Spleen (tissue), 11 donors: ENCODE measurements at regions not wholly inside any gene's neighbourhood (a gene's known extent, or its start where the extent isn't known, plus 50 kb on each side); places are given as distances from the start of the nearest gene placed in this dataset.

Experiments
- DNase-seq: peaks from one replicate; pipeline ENCODE4 v3.0.0-alpha.2; 2020
- H3K27ac ChIP-seq, 8 donors: fragments of 200-600 bp; sonication (generic) in 7 of 8; 1 replicate in 4 of 8; 2 replicates in 4 of 8; pipeline versions ENCODE4 v1.5.0 to v1.8.0; 2016 to 2021; ENCODE audit warnings: inconsistent platforms in 4 of 8, mild to moderate bottlenecking in 4 of 8, moderate library complexity in 1 of 8
- H3K27me3 ChIP-seq, 7 donors: fragments of 200-600 bp; sonication (generic) in 6 of 7; replicated peaks in 1 of 7; 1 replicate in 4 of 7; 2 replicates in 3 of 7; pipeline versions ENCODE4 v1.5.0 to v1.8.0; 2016 to 2021; ENCODE audit warnings: inconsistent platforms in 3 of 7, mild to moderate bottlenecking in 1 of 7
- H3K36me3 ChIP-seq, 6 donors: fragments of 200-600 bp; sonication (generic) in 5 of 6; 1 replicate in 4 of 6; 2 replicates in 2 of 6; pipeline versions ENCODE4 v1.5.0 to v1.8.0; 2016 to 2021; ENCODE audit warnings: inconsistent platforms in 2 of 6
- H3K4me1 ChIP-seq, 6 donors: fragments of 200-600 bp; sonication (generic) in 5 of 6; 1 replicate in 3 of 6; 2 replicates in 3 of 6; pipeline versions ENCODE4 v1.5.0 to v1.8.0; 2016 to 2021; ENCODE audit warnings: inconsistent platforms in 3 of 6
- H3K4me3 ChIP-seq, 8 donors: fragments of 200-600 bp; sonication (generic) in 7 of 8; 1 replicate in 4 of 8; 2 replicates in 4 of 8; pipeline versions ENCODE4 v1.5.0 to v1.8.0; 2016 to 2021; ENCODE audit warnings: inconsistent platforms in 4 of 8, mild to moderate bottlenecking in 4 of 8, moderate library complexity in 2 of 8
- H3K9me3 ChIP-seq, 8 donors: fragments of 200-600 bp; sonication (generic) in 7 of 8; 1 replicate in 4 of 8; 2 replicates in 4 of 8; pipeline versions ENCODE4 v1.5.0 to v1.8.0; 2016 to 2021; ENCODE audit warnings: inconsistent platforms in 4 of 8
- CTCF ChIP-seq, 11 experiments: fragments of 200-600 bp in 7 of 11; fragments of 450-650 bp in 4 of 11; sonication (generic) in 4 of 11; IDR thresholded peaks in 8 of 11; conservative IDR thresholded peaks in 3 of 11; 1 replicate in 7 of 11; 2 replicates in 4 of 11; pipeline versions ENCODE4 v1.4.0 to v1.8.0; 2016 to 2021; ENCODE audit warnings: antibody characterized with exemption in 11 of 11, inconsistent platforms in 4 of 11, mild to moderate bottlenecking in 1 of 11
- POLR2A ChIP-seq, 3 donors: fragments of 450-650 bp; IDR thresholded peaks; one replicate each; pipeline ENCODE4 v1.5.1; 2017; ENCODE audit warnings: antibody characterized with exemption in 3 of 3, mild to moderate bottlenecking in 1 of 3
- POLR2AphosphoS5 ChIP-seq, 3 donors: sonication (generic); formaldehyde crosslinking; IDR thresholded peaks; one replicate each; pipeline ENCODE4 v1.5.1; 2017; ENCODE audit warnings: antibody characterized with exemption in 3 of 3
- WGBS, 5 donors: extraction: QIAGEN DNeasy Blood & Tissue Kit in 3 of 5; methylation state at CpG; one replicate each; pipeline versions ENCODE4 v1.1.5 to v1.1.7; 2013 to 2018; 5-methylcytosine and 5-hydroxymethylcytosine counted together
- intact Hi-C: fragments of 100-400 bp; cut with DNase I; formaldehyde crosslinking; loops from one replicate; pipeline ENCODE4 v1.15.0; 2023; ENCODE audit warnings: low total_unique reads
- donor health status: healthy with polysubstance abuse.
- donor health status: DM: no; HTN: no; CAD: no; lungs with moderate emphysema.
- donor health status: DM: no; HTN: no; CAD: no.
- donor health status: Bipolar disorder and iron deficiency.
- donor health status: healthy.
- donor health status: DM: no; HTN: no; CAD: no.
- donor health status: DM: yes; HTN: yes; CAD: no.

GRCh38 chr12:42926232-42926631 lies 336.7 kb upstream of the PRICKLE1 start:
- Histone ChIP-seq H3K9me3 (no peaks in the 10 kb centered on the region), H3K36me3 (no peaks in the 10 kb centered on the region), H3K27me3 (no peaks in the 10 kb centered on the region), H3K27ac (no peak overlapping the region), H3K4me1 (no peaks in the 10 kb centered on the region), H3K4me3 (no peak overlapping the region)
- no peak for DNase-seq
- intact Hi-C loops = no loop called here
- TF ChIP-seq POLR2A (IDR thresholded peaks at IDR 0.05) = no peak
- TF ChIP-seq POLR2AphosphoS5 (IDR thresholded peaks at IDR 0.05) = no peak
- TF ChIP-seq CTCF (IDR thresholded peaks at IDR 0.05 in 8 of 11, conservative IDR thresholded peaks at IDR 0.05 in 3 of 11) = no peak

- 71 to 97% (median 85%) methylated on average over 1 of the region's 1 CpG for WGBS, 5 donors
- H3K4me1 ChIP-seq = no peaks in the 10 kb centered on the region
- intact Hi-C loops = no loop called here
- no peaks in the 10 kb centered on the region for H3K9me3 ChIP-seq
- H3K27ac ChIP-seq = peak overlapping the region in 2 of 8 donors; percentile 7 to 19
- DNase-seq = no peak
- H3K4me3 ChIP-seq = no peak overlapping the region
- no peak for TF ChIP-seq POLR2A (IDR thresholded peaks at IDR 0.05)
- no peak for TF ChIP-seq CTCF (IDR thresholded peaks at IDR 0.05 in 8 of 11, conservative IDR thresholded peaks at IDR 0.05 in 3 of 11)
- no peak for TF ChIP-seq POLR2AphosphoS5 (IDR thresholded peaks at IDR 0.05)
- H3K27me3 ChIP-seq = no peaks in the 10 kb centered on the region
- no peaks in the 10 kb centered on the region for H3K36me3 ChIP-seq
These were observed 334.9 kb upstream of the PRICKLE1 start for GRCh38 chr12:42924482-42924881.

GRCh38 chr12:42923583-42923982 lies 334.0 kb upstream of the PRICKLE1 start:
- H3K27ac ChIP-seq = peak overlapping the region in 2 of 8 donors; percentile 4 to 19
- TF ChIP-seq CTCF (IDR thresholded peaks at IDR 0.05 in 8 of 11, conservative IDR thresholded peaks at IDR 0.05 in 3 of 11) = no peak
- TF ChIP-seq POLR2A (IDR thresholded peaks at IDR 0.05) = no peak
- no peak for TF ChIP-seq POLR2AphosphoS5 (IDR thresholded peaks at IDR 0.05)

GRCh38 chr12:42923156-42923555 lies 333.6 kb upstream of the PRICKLE1 start:
- DNase-seq = no peak
- no peaks in the 10 kb centered on the region for H3K27me3 ChIP-seq
- TF ChIP-seq POLR2A (IDR thresholded peaks at IDR 0.05) (no peak), CTCF (IDR thresholded peaks at IDR 0.05 in 8 of 11, conservative IDR thresholded peaks at IDR 0.05 in 3 of 11) (no peak), POLR2AphosphoS5 (IDR thresholded peaks at IDR 0.05) (no peak)
- intact Hi-C loops = no loop called here
- no peaks in the 10 kb centered on the region for H3K9me3 ChIP-seq
- no peak overlapping the region for H3K4me3 ChIP-seq
- WGBS, 5 donors = 79 to 91% (median 88%) methylated on average over 2 of the region's 2 CpGs
- H3K4me1 ChIP-seq = no peaks in the 10 kb centered on the region
- H3K27ac ChIP-seq = peak overlapping the region in 2 of 8 donors; percentile 1 to 4
- no peaks in the 10 kb centered on the region for H3K36me3 ChIP-seq

More at GRCh38 chr12:42923583-42923982, 334.0 kb upstream of the PRICKLE1 start:
- Histone ChIP-seq H3K9me3 (no peaks in the 10 kb centered on the region), H3K4me1 (no peaks in the 10 kb centered on the region), H3K4me3 (no peak overlapping the region), H3K36me3 (no peaks in the 10 kb centered on the region), H3K27me3 (no peaks in the 10 kb centered on the region)
- intact Hi-C loops = no loop called here
- DNase-seq = no peak
